GM12892 (cell line): ENCODE measurements at regions not wholly inside any gene's neighbourhood (a gene's known extent, or its start where the extent isn't known, plus 50 kb on each side); places are given as distances from the start of the nearest gene placed in this dataset.
"Not testable (repeated sequence)": the region's sequence is repeated elsewhere in the genome, so short reads cannot be mapped to it uniquely, and the experiment has no call there.

ENCODE experiments used
- DNase-seq: peaks from one replicate; pipeline ENCODE4 v3.0.0; 2011; ENCODE audit not compliant: insufficient read length
- FAIRE-seq: peaks from 2 replicates; lab custom pipeline; 2011; peaks lifted over from hg19 to GRCh38; lab: Jason Lieb, UNC
- POLR2A ChIP-seq: IDR thresholded peaks from 2 replicates; pipeline ENCODE4 v1.6.1; 2011; ENCODE audit warnings: low read depth, low read length, control low read depth
- POLR2AphosphoS5 ChIP-seq: IDR thresholded peaks from 2 replicates; pipeline ENCODE4 v1.6.1; 2011; ENCODE audit warnings: low read depth, low read length, control low read depth
- TAF1 ChIP-seq: IDR thresholded peaks from 2 replicates; pipeline ENCODE4 v1.6.1; 2011; ENCODE audit warnings: low read depth, mild to moderate bottlenecking, control low read depth, low read length, borderline replicate concordance

DNA sequence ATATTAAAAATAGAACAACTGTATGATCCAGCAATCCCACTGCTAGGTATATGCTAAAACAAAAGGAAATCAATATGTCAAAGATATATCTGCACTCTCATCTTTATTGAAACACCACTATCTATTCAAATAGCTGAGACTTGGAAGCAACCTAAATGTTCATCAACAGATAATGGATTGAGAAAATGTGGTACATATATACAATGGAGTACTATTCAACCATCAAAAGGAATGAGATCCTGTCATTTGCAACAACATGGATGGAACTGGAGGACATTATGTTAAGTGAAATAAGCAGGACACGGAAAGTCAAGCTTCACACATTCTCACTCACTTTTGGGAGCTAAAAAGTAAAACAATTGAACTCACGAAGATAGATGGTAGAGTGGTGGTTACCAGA lies 610.1 kb upstream of the SEMA3D start:
- DNase-seq (no peak), FAIRE-seq (no peak)
- no peak for TF ChIP-seq POLR2AphosphoS5
- TF ChIP-seq TAF1 = no peak
- no peak for TF ChIP-seq POLR2A

DNA sequence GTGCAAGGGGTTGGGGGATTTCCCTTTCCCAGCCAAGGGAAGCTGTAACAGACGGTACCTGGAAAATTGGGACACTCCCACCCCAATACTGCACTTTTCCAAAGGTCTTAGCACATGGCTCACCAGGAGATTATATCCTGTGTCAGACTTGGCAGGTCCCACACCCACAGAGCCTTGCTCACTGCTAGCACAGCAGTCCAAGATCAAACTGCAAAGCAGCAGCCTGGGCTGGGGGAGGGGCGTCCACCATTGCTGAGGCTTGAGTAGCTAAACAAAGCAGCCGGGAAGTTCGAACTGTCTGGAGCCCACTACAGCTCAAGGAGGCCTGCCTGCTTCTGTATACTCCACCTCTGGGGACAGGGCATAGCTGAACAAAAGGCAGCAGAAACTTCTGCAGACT lies 604.2 kb upstream of the SEMA3D start:
- DNase-seq, FAIRE-seq: not testable (repeated sequence)

DNA sequence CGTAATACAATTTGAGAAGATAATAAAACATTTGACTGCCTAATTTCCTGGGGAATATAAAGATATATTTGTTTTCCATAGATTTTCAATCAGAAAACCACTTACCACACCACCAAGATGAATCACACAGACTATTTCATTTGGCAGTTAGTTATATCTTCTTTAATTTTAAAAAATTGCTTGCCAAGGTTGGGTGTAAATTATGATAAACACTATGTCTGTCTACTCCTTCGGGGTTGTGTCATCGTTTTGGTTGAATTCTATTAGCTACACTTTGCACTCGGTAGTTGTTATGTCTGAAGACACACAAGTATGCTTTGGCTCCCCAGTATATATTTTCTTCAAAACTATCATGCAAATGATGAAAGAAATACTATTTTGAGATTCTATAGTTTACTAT lies 594.8 kb upstream of the SEMA3D start:
- TF ChIP-seq TAF1 = no peak
- no peak for TF ChIP-seq POLR2A
- TF ChIP-seq POLR2AphosphoS5 = no peak

GRCh38 chr7:85776691-85777345 lies 590.0 kb upstream of the SEMA3D start:
- DNase-seq (no peak), FAIRE-seq (no peak)
- TF ChIP-seq POLR2AphosphoS5 (no peak), TAF1 (no peak), POLR2A (no peak)

More for the DNA sequence above, 594.8 kb upstream of the SEMA3D start:
- DNase-seq (no peak), FAIRE-seq (no peak)

GRCh38 chr7:85775431-85775830 lies 588.6 kb upstream of the SEMA3D start:
- TF ChIP-seq TAF1 (no peak), POLR2AphosphoS5 (no peak), POLR2A (no peak)
- DNase-seq = no peak
- no peak for FAIRE-seq

DNA sequence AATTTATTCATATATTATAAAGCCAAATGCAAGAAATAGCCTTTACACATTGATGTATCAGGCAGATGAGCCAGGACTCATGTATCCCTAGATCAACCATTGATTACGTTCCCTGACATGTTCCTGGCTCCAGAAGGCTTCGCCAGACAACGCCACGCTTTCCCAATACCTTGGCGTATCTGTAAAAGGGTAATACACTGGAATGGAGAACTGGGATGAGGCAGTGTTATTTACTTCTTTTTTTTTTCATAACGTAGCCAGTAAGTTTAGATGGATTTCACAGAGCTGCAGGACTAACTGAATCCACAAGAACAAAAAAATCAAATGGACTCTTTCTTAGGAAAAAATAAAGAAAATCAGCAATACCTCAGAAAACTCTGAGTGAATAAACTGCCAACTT lies 588.1 kb upstream of the SEMA3D start:
- TF ChIP-seq POLR2A = no peak
- no peak for TF ChIP-seq POLR2AphosphoS5
- no peak for TF ChIP-seq TAF1
- DNase-seq (no peak), FAIRE-seq (no peak)

- FAIRE-seq (no peak), DNase-seq (no peak)
- TF ChIP-seq POLR2AphosphoS5 (no peak), TAF1 (no peak), POLR2A (no peak)
These were observed 586.4 kb upstream of the SEMA3D start for GRCh38 chr7:85773116-85773728.

DNA sequence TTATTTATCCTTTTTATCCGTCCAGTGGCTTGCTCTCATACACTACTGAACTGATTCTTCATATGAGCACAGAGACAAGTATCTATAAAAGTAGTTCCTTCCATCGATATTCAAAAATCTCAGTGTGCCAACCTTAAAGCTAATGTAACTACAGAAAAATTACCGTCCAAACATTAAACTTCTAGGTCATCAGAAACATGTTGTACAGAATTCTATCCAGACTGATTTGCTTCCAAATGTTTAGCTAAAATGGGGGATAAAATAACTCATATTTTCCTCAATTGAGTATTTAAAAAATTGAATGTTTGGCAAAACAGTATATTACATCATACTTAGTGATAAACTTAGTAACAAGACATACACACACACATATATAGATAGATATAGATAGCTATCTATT lies 584.7 kb upstream of the SEMA3D start:
- TF ChIP-seq POLR2AphosphoS5 (no peak), TAF1 (no peak), POLR2A (no peak)
- no peak for FAIRE-seq
- no peak for DNase-seq

DNA sequence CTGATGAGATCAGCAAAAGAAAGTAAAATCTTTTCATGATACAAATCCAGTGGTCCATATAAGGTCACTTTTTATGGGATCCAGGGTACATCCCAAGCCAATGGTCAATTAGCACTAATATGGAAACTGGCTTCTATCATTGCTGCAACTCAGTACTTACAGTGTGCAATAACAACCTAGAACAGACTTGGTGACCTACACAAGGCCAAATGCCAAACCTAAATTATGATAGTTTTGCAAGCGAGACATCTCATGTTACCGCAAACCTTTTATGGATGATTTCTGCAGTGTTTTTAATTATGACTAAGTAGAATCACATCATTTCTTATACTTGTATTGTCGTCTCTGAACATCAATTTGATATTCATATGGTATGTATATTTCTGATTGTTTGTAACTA lies 583.5 kb upstream of the SEMA3D start:
- no peak for TF ChIP-seq POLR2AphosphoS5
- no peak for TF ChIP-seq POLR2A
- no peak for TF ChIP-seq TAF1
- FAIRE-seq = no peak
- DNase-seq = no peak

DNA sequence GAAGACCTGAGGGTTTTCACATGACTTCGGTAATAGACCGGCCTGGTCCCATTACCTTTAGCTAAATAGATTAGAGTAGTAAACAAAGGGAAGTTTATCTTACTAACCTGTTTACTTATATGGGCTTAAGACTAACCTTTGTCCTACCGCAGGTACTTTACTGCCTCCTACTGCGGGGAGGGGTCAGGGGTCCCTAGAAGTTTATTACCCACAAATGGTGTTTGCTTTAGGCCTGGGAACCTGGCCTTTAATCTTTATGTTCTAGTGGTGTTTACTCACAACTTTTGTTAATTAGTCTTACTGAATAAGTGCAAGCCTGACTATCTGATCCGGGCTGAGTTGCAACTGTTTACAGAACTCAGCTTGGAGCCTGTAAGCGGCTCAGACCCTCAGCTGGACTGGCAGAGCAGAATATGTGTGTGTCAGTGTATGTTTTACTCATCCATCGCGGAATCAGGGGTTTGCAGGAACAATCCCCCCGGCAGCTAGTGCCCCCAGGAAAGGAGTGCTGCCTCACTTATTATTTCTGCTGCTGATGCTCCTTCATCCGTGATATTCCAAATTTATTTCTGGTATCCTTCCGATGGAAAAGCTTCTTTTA lies 578.9 kb upstream of the SEMA3D start:
- no peak for DNase-seq
- TF ChIP-seq TAF1 (no peak), POLR2AphosphoS5 (no peak)

GRCh38 chr7:85764034-85764433 lies 577.2 kb upstream of the SEMA3D start:
- TF ChIP-seq POLR2AphosphoS5 = no peak
- TF ChIP-seq POLR2A = no peak
- DNase-seq (no peak), FAIRE-seq (no peak)

More for the DNA sequence above, 578.9 kb upstream of the SEMA3D start:
- no peak for FAIRE-seq

DNA sequence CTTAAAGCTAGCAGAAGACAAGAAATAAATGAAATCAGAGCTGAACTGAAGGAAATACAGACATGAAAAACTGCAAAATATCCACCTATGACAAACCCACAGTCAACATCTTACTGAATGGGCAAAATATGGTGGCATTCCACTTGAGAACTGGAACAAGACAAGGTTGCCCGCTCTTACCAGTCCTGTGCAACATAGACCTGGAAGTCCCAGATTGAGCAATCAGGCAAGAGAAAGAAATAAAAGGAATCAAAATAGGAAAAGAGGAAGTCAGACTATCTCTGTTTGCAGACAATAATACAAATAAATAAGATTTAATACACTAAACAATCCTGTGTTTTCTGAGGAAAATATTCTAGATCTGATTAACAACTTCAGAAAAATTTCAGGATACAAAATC lies 570.5 kb upstream of the SEMA3D start:
- FAIRE-seq (no peak), DNase-seq (no peak)
- TF ChIP-seq POLR2AphosphoS5 = no peak
- TF ChIP-seq TAF1 = no peak
- TF ChIP-seq POLR2A = no peak

GRCh38 chr7:85750454-85750949 lies 563.6 kb upstream of the SEMA3D start:
- FAIRE-seq (peak; percentile 70), DNase-seq (no peak)
- TF ChIP-seq POLR2AphosphoS5 (no peak), POLR2A (no peak), TAF1 (no peak)
